ENCODE measurements at regions not wholly inside any gene's neighbourhood (a gene's known extent, or its start where the extent isn't known, plus 50 kb on each side); places are given as distances from the start of the nearest gene placed in this dataset.

GRCh38 chr15:99507504-99508310, 58.1 kb upstream of the MEF2A start (continued):
- no peak; the same call in 1 of the 2 replicates for TF ChIP-seq MLLT1 (IDR thresholded peaks at IDR 0.05)
- no peak for TF ChIP-seq CREB1 (IDR thresholded peaks at IDR 0.05; ENCODE audit: low read depth)
- no peak for TF ChIP-seq BMI1 (IDR thresholded peaks at IDR 0.05; ENCODE audit: borderline replicate concordance)
- no peak for TF ChIP-seq ZBTB33 (IDR thresholded peaks at IDR 0.05)
- no peak for TF ChIP-seq ASH2L (IDR thresholded peaks at IDR 0.05; ENCODE audit: borderline replicate concordance, low read depth)
- TF ChIP-seq NR2C2 (IDR thresholded peaks at IDR 0.05; ENCODE audit: borderline replicate concordance, control insufficient read depth, insufficient read length, low read depth), result no peak
- TF ChIP-seq PAX5 (IDR thresholded peaks at IDR 0.05; ENCODE audit: borderline replicate concordance, low read depth, low read length), result no peak
- no peak for TF ChIP-seq CUX1 (IDR thresholded peaks at IDR 0.05; ENCODE audit: insufficient replicate concordance, low read depth, low read length)
- no peak for TF ChIP-seq CBX3 (IDR thresholded peaks at IDR 0.05; ENCODE audit: borderline replicate concordance, low read depth)
- TF ChIP-seq PRDM15 (CRISPR knock-in tag; IDR thresholded peaks at IDR 0.05), result no peak
- TF ChIP-seq E4F1 (IDR thresholded peaks at IDR 0.05; ENCODE audit: borderline replicate concordance, partially characterized antibody), result no peak
- no peak for TF ChIP-seq BRCA1 (IDR thresholded peaks at IDR 0.05; ENCODE audit: low read depth, low read length)
- no peak for TF ChIP-seq NR2C1 (IDR thresholded peaks at IDR 0.05)
